Stimulated activated effector memory CD8-positive, alpha-beta T cell treated with anti-CD3 and anti-CD28 coated beads, Interleukin-12 subunit alpha, Interleukin-12 subunit beta, amount 100 ng/mL, for 72 hours (primary cell): ENCODE measurements at regions not wholly inside any gene's neighbourhood (a gene's known extent, or its start where the extent isn't known, plus 50 kb on each side); places are given as distances from the start of the nearest gene placed in this dataset.
A peak's percentile ranks its signal among the peaks of the same experiment; 100 is the strongest.
"Not testable (repeated sequence)": the region's sequence is repeated elsewhere in the genome, so short reads cannot be mapped to it uniquely, and the experiment has no call there.

Source experiments
- ATAC-seq: fragments of 150-1000 bp; cut with Tn5 transposase; 2 replicates; pipeline ENCODE4 v1.10.0; 2021
- DNase-seq, 2 donors: peaks; one replicate each; pipeline ENCODE4 v3.0.0; 2021 to 2022; ENCODE audit warnings: low spot score in 2 of 2
- H3K27ac Mint-ChIP-seq: one replicate; pipeline ENCODE4 v1.8.0; 2022; ENCODE audit warnings: mild to moderate bottlenecking, mixed read lengths
- H3K36me3 Mint-ChIP-seq: one replicate; pipeline ENCODE4 v1.8.0; 2022; ENCODE audit warnings: mild to moderate bottlenecking, mixed read lengths
- H3K4me1 Mint-ChIP-seq: one replicate; pipeline ENCODE4 v1.8.0; 2022; ENCODE audit warnings: mixed read lengths
- H3K4me3 Mint-ChIP-seq: one replicate; pipeline ENCODE4 v1.8.0; 2022; ENCODE audit warnings: mild to moderate bottlenecking, mixed read lengths
- H3K9me3 Mint-ChIP-seq: one replicate; pipeline ENCODE4 v1.8.0; 2022; ENCODE audit warnings: mixed read lengths

GRCh38 chr17:22267019-22267418, 574.7 kb downstream of the KCNJ18 start:
- ATAC-seq (no peak), DNase-seq (no peak)
- Mint-ChIP-seq H3K36me3 (no peaks in the 10 kb centered on the region), H3K4me1 (no peaks in the 10 kb centered on the region), H3K27ac (no peak overlapping the region), H3K4me3 (no peak overlapping the region), H3K9me3 (peaks cover 8% of the 10 kb centered on the region)

- Mint-ChIP-seq H3K36me3 (no peaks in the 10 kb centered on the region), H3K9me3 (peaks cover 11% of the 10 kb centered on the region), H3K4me1 (no peaks in the 10 kb centered on the region), H3K4me3 (no peak overlapping the region), H3K27ac (no peak overlapping the region)
- ATAC-seq (no peak), DNase-seq (no peak)
Measured at GRCh38 chr17:22268214-22268911, 576.0 kb downstream of the KCNJ18 start.

- H3K36me3 Mint-ChIP-seq = no peaks in the 10 kb centered on the region
- H3K9me3 Mint-ChIP-seq = peaks cover 11% of the 10 kb centered on the region
- ATAC-seq (no peak), DNase-seq (no peak)
- H3K4me3 Mint-ChIP-seq = no peak overlapping the region
- no peaks in the 10 kb centered on the region for H3K4me1 Mint-ChIP-seq
- no peak overlapping the region for H3K27ac Mint-ChIP-seq
Measured at GRCh38 chr17:22268912-22269220, 576.5 kb downstream of the KCNJ18 start.

GRCh38 chr17:22270381-22270780, 578.1 kb downstream of the KCNJ18 start:
- Mint-ChIP-seq H3K4me1 (no peaks in the 10 kb centered on the region), H3K9me3 (peaks cover 11% of the 10 kb centered on the region), H3K4me3 (no peak overlapping the region), H3K27ac (no peak overlapping the region), H3K36me3 (no peaks in the 10 kb centered on the region)
- no peak for DNase-seq
- ATAC-seq = no peak

GRCh38 chr17:22270809-22271208, 578.5 kb downstream of the KCNJ18 start:
- not testable (repeated sequence) for ATAC-seq, H3K27ac Mint-ChIP-seq, H3K4me3 Mint-ChIP-seq, H3K4me1 Mint-ChIP-seq, DNase-seq, H3K36me3 Mint-ChIP-seq
- H3K9me3 Mint-ChIP-seq = peaks cover 14% of the 10 kb centered on the region

GRCh38 chr17:22272363-22273146, 580.2 kb downstream of the KCNJ18 start:
- DNase-seq (no peak), ATAC-seq (peak; percentile 19)
- H3K27ac Mint-ChIP-seq = no peak overlapping the region
- H3K4me3 Mint-ChIP-seq = no peak overlapping the region
- H3K9me3 Mint-ChIP-seq = peaks cover 23% of the 10 kb centered on the region
- H3K36me3 Mint-ChIP-seq = no peaks in the 10 kb centered on the region
- H3K4me1 Mint-ChIP-seq = no peaks in the 10 kb centered on the region

- no peak overlapping the region for H3K27ac Mint-ChIP-seq
- ATAC-seq (no peak), DNase-seq (no peak)
- H3K4me3 Mint-ChIP-seq = no peak overlapping the region
- H3K4me1 Mint-ChIP-seq = no peaks in the 10 kb centered on the region
- H3K9me3 Mint-ChIP-seq = peaks cover 23% of the 10 kb centered on the region
- H3K36me3 Mint-ChIP-seq = no peaks in the 10 kb centered on the region
Measured at GRCh38 chr17:22273308-22273707, 581.0 kb downstream of the KCNJ18 start.

- Mint-ChIP-seq H3K9me3 (peaks cover 12% of the 10 kb centered on the region), H3K36me3 (no peaks in the 10 kb centered on the region), H3K4me3 (no peak overlapping the region), H3K27ac (no peak overlapping the region), H3K4me1 (no peaks in the 10 kb centered on the region)
- no peak for ATAC-seq
- no peak for DNase-seq
Measured at GRCh38 chr17:22277595-22277994, 585.3 kb downstream of the KCNJ18 start.

- H3K9me3 Mint-ChIP-seq = peaks cover 19% of the 10 kb centered on the region
- H3K4me3 Mint-ChIP-seq = no peak overlapping the region
- no peaks in the 10 kb centered on the region for H3K36me3 Mint-ChIP-seq
- no peak overlapping the region for H3K27ac Mint-ChIP-seq
- no peak for DNase-seq
- no peaks in the 10 kb centered on the region for H3K4me1 Mint-ChIP-seq
- ATAC-seq = peak; percentile 13
Measured at GRCh38 chr17:22278302-22279275, 586.3 kb downstream of the KCNJ18 start.

- Mint-ChIP-seq H3K27ac (no peak overlapping the region), H3K9me3 (peaks cover 7% of the 10 kb centered on the region), H3K4me3 (no peak overlapping the region), H3K4me1 (no peaks in the 10 kb centered on the region), H3K36me3 (no peaks in the 10 kb centered on the region)
- DNase-seq = peak in 1 of 2 donors; percentile 12
- ATAC-seq = no peak
Measured at GRCh38 chr17:22286337-22287041, 594.2 kb downstream of the KCNJ18 start.

GRCh38 chr17:22298484-22298951, 606.2 kb downstream of the KCNJ18 start:
- H3K36me3 Mint-ChIP-seq, DNase-seq, H3K4me3 Mint-ChIP-seq, H3K4me1 Mint-ChIP-seq, H3K27ac Mint-ChIP-seq: not testable (repeated sequence)
- peaks cover 18% of the 10 kb centered on the region for H3K9me3 Mint-ChIP-seq
- ATAC-seq = peak; percentile 29

GRCh38 chr17:22300177-22300576, 607.9 kb downstream of the KCNJ18 start:
- Mint-ChIP-seq H3K27ac (no peak overlapping the region), H3K4me3 (no peak overlapping the region), H3K9me3 (peaks cover 20% of the 10 kb centered on the region), H3K4me1 (no peaks in the 10 kb centered on the region), H3K36me3 (no peaks in the 10 kb centered on the region)
- DNase-seq (no peak), ATAC-seq (no peak)

- H3K4me3 Mint-ChIP-seq = no peak overlapping the region
- no peaks in the 10 kb centered on the region for H3K4me1 Mint-ChIP-seq
- peaks cover 24% of the 10 kb centered on the region for H3K9me3 Mint-ChIP-seq
Measured at GRCh38 chr17:22300731-22301352, 608.5 kb downstream of the KCNJ18 start.

GRCh38 chr17:22301353-22301745, 609.0 kb downstream of the KCNJ18 start:
- Mint-ChIP-seq H3K36me3 (no peaks in the 10 kb centered on the region), H3K27ac (no peak overlapping the region), H3K4me1 (no peaks in the 10 kb centered on the region), H3K4me3 (no peak overlapping the region), H3K9me3 (peaks cover 21% of the 10 kb centered on the region)
- DNase-seq = no peak
- ATAC-seq = no peak

More at GRCh38 chr17:22300731-22301352, 608.5 kb downstream of the KCNJ18 start:
- DNase-seq (no peak), ATAC-seq (no peak)
- Mint-ChIP-seq H3K27ac (no peak overlapping the region), H3K36me3 (no peaks in the 10 kb centered on the region)
